PC-3 (cell line): ENCODE measurements at regions not wholly inside any gene's neighbourhood (a gene's known extent, or its start where the extent isn't known, plus 50 kb on each side); places are given as distances from the start of the nearest gene placed in this dataset.

Experiments used
- ATAC-seq: fragments of 200-7000 bp; cut with Tn5 transposase; 2 replicates; pipeline ENCODE4 v1.9.1; 2020; ENCODE audit warnings: mild to moderate bottlenecking, moderate library complexity
- BruUV-seq: library from RNA; stranded (reverse); fragments of 400-500 nt; replicated peaks from 2 replicates; lab custom pipeline; 2021; lab: Mats Ljungman, UMichigan
- CTCF ChIA-PET: fragments of 300-600 bp; sonication (Branson Sonifier 250); formaldehyde crosslinking; loops from one replicate; lab custom pipeline; 2022; ENCODE audit warnings: antibody characterized with exemption; lab: Charles Lee
- POLR2A ChIA-PET: fragments of 300-600 bp; sonication (Branson Sonifier 250); formaldehyde crosslinking; loops from one replicate; lab custom pipeline; 2022; ENCODE audit warnings: antibody characterized with exemption; ENCODE audit not compliant: unreplicated experiment; lab: Charles Lee
- DNase-seq: peaks from one replicate; pipeline ENCODE4 v3.0.0-alpha.2; 2015
- H2AFZ ChIP-seq: fragments of 300-600 bp; sonication (generic); 2 replicates; pipeline ENCODE4 v1.6.0; 2016; ENCODE audit warnings: antibody characterized with exemption, low read length
- H3F3A ChIP-seq: fragments of 300-600 bp; sonication (generic); one replicate; pipeline ENCODE4 v1.6.0; 2017; ENCODE audit warnings: antibody characterized with exemption, low read length, control low read depth, mild to moderate bottlenecking; ENCODE audit not compliant: unreplicated experiment
- H3K27ac ChIP-seq: fragments of 300-600 bp; sonication (generic); 2 replicates; pipeline ENCODE4 v1.5.1; 2016; ENCODE audit warnings: mild to moderate bottlenecking, low read length
- H3K27me3 ChIP-seq: fragments of 300-600 bp; sonication (generic); 2 replicates; pipeline ENCODE4 v1.6.1; 2016; ENCODE audit warnings: low read length, mixed read lengths
- H3K36me3 ChIP-seq: fragments of 300-600 bp; sonication (generic); 2 replicates; pipeline ENCODE4 v1.6.1; 2016; ENCODE audit warnings: low read depth, mixed run types, low read length, mixed read lengths
- H3K4me1 ChIP-seq: fragments of 300-600 bp; sonication (generic); 2 replicates; pipeline ENCODE4 v1.5.1; 2016; ENCODE audit warnings: low read length; ENCODE audit not compliant: insufficient read depth
- H3K4me2 ChIP-seq: fragments of 300-600 bp; sonication (generic); 2 replicates; pipeline ENCODE4 v1.6.0; 2016; ENCODE audit warnings: low read length
- H3K4me3 ChIP-seq: fragments of 300-600 bp; sonication (generic); 2 replicates; pipeline ENCODE4 v1.5.1; 2016; ENCODE audit warnings: mild to moderate bottlenecking, low read length, mixed read lengths
- H3K79me2 ChIP-seq: fragments of 300-600 bp; sonication (generic); 2 replicates; pipeline ENCODE4 v1.6.1; 2017; ENCODE audit warnings: low read length, mixed read lengths
- H3K9ac ChIP-seq: fragments of 300-600 bp; sonication (generic); 2 replicates; pipeline ENCODE4 v1.6.0; 2016; ENCODE audit warnings: mild to moderate bottlenecking, low read length
- H3K9me2 ChIP-seq: fragments of 300-600 bp; sonication (generic); replicated peaks from 2 replicates; pipeline ENCODE4 v1.6.1; 2016; ENCODE audit warnings: mixed run types, low read length, mixed read lengths
- H3K9me3 ChIP-seq: fragments of 300-600 bp; sonication (generic); 2 replicates; pipeline ENCODE4 v1.6.1; 2016; ENCODE audit warnings: low read length, mixed read lengths
- H4K20me1 ChIP-seq: fragments of 300-600 bp; sonication (generic); 2 replicates; pipeline ENCODE4 v1.6.1; 2016; ENCODE audit warnings: low read length, mixed read lengths
- EZH2 ChIP-seq: fragments of 300-600 bp; sonication (generic); IDR thresholded peaks from one replicate; pipeline ENCODE4 v1.6.1; 2017; ENCODE audit warnings: antibody characterized with exemption, mild to moderate bottlenecking, low read length; ENCODE audit not compliant: unreplicated experiment
- EZH2phosphoT487 ChIP-seq: fragments of 300-600 bp; sonication (generic); IDR thresholded peaks from 2 replicates; pipeline ENCODE4 v1.6.1; 2018; ENCODE audit warnings: mild to moderate bottlenecking, antibody characterized with exemption, low read length, borderline replicate concordance
- intact Hi-C: fragments of 100-400 bp; cut with micrococcal nuclease; formaldehyde crosslinking; loops from 2 replicates; pipeline ENCODE4 v1.9.0; 2023
- TF ChIP-seq, protein P1 (sequence below): fragments of 300-600 bp; sonication (generic); conservative IDR thresholded peaks from 2 replicates; pipeline ENCODE4 v1.5.1; 2017; ENCODE audit warnings: antibody characterized with exemption, low read depth, mild to moderate bottlenecking, low read length

DNA sequence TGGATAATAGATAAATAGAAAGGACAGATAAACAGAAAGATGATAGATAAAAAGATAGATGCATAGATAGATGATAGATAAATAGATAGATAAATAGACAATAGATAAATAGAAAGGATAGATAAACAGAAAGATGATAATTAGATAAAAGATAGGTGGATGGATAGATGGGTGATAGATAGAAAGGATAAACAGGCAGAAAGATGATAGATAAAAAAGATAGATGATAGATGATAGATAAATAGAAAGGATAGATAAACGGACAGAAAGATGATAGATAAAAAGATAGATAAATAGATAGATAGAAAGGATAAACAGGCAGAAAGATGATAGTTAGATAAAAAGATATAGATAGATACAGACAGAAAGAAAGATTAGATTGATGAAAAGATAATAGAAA is 92.3 kb upstream of the UQCRFS1 start:
- no peaks in the 10 kb centered on the region for H3K36me3 ChIP-seq
- no peaks in the 10 kb centered on the region for H3F3A ChIP-seq
- H3K4me1 ChIP-seq: no peaks in the 10 kb centered on the region
- TF ChIP-seq EZH2phosphoT487 (no peak), EZH2 (no peak)
- TF ChIP-seq, protein P1, sequence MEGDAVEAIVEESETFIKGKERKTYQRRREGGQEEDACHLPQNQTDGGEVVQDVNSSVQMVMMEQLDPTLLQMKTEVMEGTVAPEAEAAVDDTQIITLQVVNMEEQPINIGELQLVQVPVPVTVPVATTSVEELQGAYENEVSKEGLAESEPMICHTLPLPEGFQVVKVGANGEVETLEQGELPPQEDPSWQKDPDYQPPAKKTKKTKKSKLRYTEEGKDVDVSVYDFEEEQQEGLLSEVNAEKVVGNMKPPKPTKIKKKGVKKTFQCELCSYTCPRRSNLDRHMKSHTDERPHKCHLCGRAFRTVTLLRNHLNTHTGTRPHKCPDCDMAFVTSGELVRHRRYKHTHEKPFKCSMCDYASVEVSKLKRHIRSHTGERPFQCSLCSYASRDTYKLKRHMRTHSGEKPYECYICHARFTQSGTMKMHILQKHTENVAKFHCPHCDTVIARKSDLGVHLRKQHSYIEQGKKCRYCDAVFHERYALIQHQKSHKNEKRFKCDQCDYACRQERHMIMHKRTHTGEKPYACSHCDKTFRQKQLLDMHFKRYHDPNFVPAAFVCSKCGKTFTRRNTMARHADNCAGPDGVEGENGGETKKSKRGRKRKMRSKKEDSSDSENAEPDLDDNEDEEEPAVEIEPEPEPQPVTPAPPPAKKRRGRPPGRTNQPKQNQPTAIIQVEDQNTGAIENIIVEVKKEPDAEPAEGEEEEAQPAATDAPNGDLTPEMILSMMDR: no peak
- POLR2A ChIA-PET: no interaction called here
- H4K20me1 ChIP-seq: no peaks in the 10 kb centered on the region
- H3K4me3 ChIP-seq: no peak overlapping the region
- ATAC-seq (no peak), DNase-seq (no peak)
- H3K4me2 ChIP-seq: no peak overlapping the region
- no peak overlapping the region for H2AFZ ChIP-seq
- no peaks in the 10 kb centered on the region for H3K79me2 ChIP-seq
- CTCF ChIA-PET: no interaction called here
- no TSS peak for BruUV-seq
- 0 out of 2 replicates have a peak, but pooled peaks cover 5% of the 10 kb centered on the region for H3K27me3 ChIP-seq
- no peak overlapping the region for H3K9ac ChIP-seq
- H3K27ac ChIP-seq: no peak overlapping the region
- intact Hi-C loops: no loop called here
- no peaks in the 10 kb centered on the region for H3K9me3 ChIP-seq
- H3K9me2 ChIP-seq: no peaks in the 10 kb centered on the region

DNA sequence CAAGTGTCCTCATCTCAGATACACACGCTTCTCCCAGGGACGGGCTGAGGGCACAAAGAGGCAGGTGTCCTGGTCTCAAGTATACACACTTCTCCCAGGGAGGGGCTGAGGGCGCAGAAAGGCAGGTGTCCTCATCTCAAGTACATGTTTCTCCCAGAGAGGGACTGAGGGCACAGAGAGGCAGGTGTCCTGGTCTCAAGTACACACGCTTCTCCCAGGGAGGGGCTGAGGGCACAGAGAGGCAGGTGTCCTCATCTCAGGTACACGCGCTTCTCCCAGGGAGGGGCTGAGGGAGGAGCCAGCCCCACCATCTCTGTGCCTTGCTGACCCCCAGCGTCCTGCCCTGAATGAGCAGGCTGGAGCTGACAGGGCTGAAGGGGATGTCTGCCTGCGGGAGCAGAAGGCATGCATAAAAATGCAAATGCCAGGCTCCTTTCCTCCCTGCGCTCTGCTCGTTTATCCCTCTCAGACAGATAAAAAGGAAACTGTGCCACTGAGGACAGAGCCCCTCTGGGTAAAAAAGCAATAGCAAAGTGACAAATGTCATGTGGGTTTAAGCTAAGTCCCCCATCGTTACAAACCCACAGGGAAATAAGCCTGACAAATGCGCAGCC is 96.1 kb upstream of the UQCRFS1 start:
- CTCF ChIA-PET: no interaction called here
- intact Hi-C loops: no loop called here

DNA sequence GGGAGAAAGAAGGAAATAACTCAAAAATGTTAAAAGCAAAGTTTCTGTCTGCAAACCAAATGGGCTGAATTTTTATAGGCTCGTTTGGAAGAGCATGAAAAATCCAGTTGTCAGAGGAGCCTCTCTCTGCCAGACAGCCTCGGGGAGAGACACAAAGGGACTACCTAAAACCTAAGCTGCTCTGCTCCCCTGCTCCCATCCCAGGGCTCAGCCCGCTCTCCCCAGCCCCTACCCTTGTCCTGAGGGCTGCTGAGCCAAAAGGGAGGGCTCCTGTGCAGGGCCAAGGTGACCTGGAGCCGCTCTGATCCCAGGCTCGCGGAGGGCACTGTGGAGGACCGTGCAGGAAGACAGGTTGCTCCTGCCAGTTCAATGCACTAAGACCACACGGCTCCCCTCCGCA is 96.7 kb upstream of the UQCRFS1 start:
- H3K4me3 ChIP-seq: no peak overlapping the region
- H3K9me3 ChIP-seq: no peaks in the 10 kb centered on the region
- H3K4me2 ChIP-seq: no peak overlapping the region
- CTCF ChIA-PET: no interaction called here
- H3K9me2 ChIP-seq: no peaks in the 10 kb centered on the region
- DNase-seq: no peak
- intact Hi-C loops: no loop called here
- no peaks in the 10 kb centered on the region for H3K36me3 ChIP-seq
- H3K4me1 ChIP-seq: no peaks in the 10 kb centered on the region
- no peak overlapping the region for H3K9ac ChIP-seq
- TF ChIP-seq, protein P1: no peak
- TF ChIP-seq EZH2phosphoT487 (no peak), EZH2 (no peak)
- H2AFZ ChIP-seq: no peak overlapping the region
- BruUV-seq: no TSS peak
- H4K20me1 ChIP-seq: no peaks in the 10 kb centered on the region
- POLR2A ChIA-PET: no interaction called here
- no peaks in the 10 kb centered on the region for H3F3A ChIP-seq
- H3K79me2 ChIP-seq: no peaks in the 10 kb centered on the region
- ATAC-seq: no peak
- H3K27ac ChIP-seq: no peak overlapping the region
- H3K27me3 ChIP-seq: peaks cover 7% of the 10 kb centered on the region; the same call in 1 of the 2 replicates

More for the DNA sequence above, 96.1 kb upstream of the UQCRFS1 start:
- Histone ChIP-seq H3K4me3 (no peak overlapping the region), H3K9me3 (no peaks in the 10 kb centered on the region), H3K4me2 (no peak overlapping the region), H3K9me2 (no peaks in the 10 kb centered on the region), H2AFZ (no peak overlapping the region), H4K20me1 (no peaks in the 10 kb centered on the region), H3K4me1 (no peaks in the 10 kb centered on the region), H3K27ac (no peak overlapping the region), H3K27me3 (peaks cover 7% of the 10 kb centered on the region; the same call in 1 of the 2 replicates), H3K9ac (no peak overlapping the region), H3F3A (no peaks in the 10 kb centered on the region), H3K36me3 (no peaks in the 10 kb centered on the region), H3K79me2 (no peaks in the 10 kb centered on the region)
- no peak for DNase-seq
- BruUV-seq: no TSS peak
- no peak for TF ChIP-seq EZH2phosphoT487
- TF ChIP-seq EZH2: no peak
- TF ChIP-seq, protein P1: no peak
- no peak for ATAC-seq
- POLR2A ChIA-PET: no interaction called here
